Activated T-cell treated with anti-CD3 and anti-CD28 coated beads, Interleukin-2, amount 50 U/mL, for 72 hours (primary cell): ENCODE measurements at regions not wholly inside any gene's neighbourhood (a gene's known extent, or its start where the extent isn't known, plus 50 kb on each side); places are given as distances from the start of the nearest gene placed in this dataset.

Experiments
- ATAC-seq, 2 donors: fragments of 150-1000 bp; cut with Tn5 transposase; replicated peaks in 1 of 2; 2 replicates each; pipeline ENCODE4 v1.10.0; 2021; ENCODE audit warnings: moderate library complexity in 2 of 2, mild to moderate bottlenecking in 1 of 2
- DNase-seq, 2 donors: peaks; one replicate each; pipeline ENCODE4 v3.0.0; 2021 to 2022; ENCODE audit warnings: mixed read lengths in 1 of 2
- H3K27ac Mint-ChIP-seq: one replicate; pipeline ENCODE4 v1.8.0; 2022; ENCODE audit warnings: mild to moderate bottlenecking, moderate library complexity, mixed read lengths
- H3K27me3 Mint-ChIP-seq: one replicate; pipeline ENCODE4 v1.8.0; 2022; ENCODE audit warnings: low read depth, mixed read lengths
- H3K36me3 Mint-ChIP-seq, 2 donors: one replicate each; pipeline ENCODE4 v1.8.0; 2022; ENCODE audit warnings: mixed read lengths in 2 of 2, mild to moderate bottlenecking in 1 of 2; ENCODE audit not compliant: insufficient read depth in 2 of 2
- H3K4me1 Mint-ChIP-seq: one replicate; pipeline ENCODE4 v1.8.0; 2022; ENCODE audit warnings: low read depth, mixed read lengths
- H3K4me3 Mint-ChIP-seq, 2 donors: one replicate each; pipeline ENCODE4 v1.8.0; 2022; ENCODE audit warnings: mild to moderate bottlenecking in 2 of 2, mixed read lengths in 2 of 2, moderate library complexity in 2 of 2
- H3K9me3 Mint-ChIP-seq, 2 donors: one replicate each; pipeline ENCODE4 v1.8.0; 2022; ENCODE audit warnings: mixed read lengths in 2 of 2

GRCh38 chr9:80070071-80070742, 498.4 kb downstream of the TLE4 start:
- ATAC-seq (no peak), DNase-seq (no peak)
- Mint-ChIP-seq H3K4me3 (no peak overlapping the region), H3K4me1 (no peaks in the 10 kb centered on the region), H3K27ac (no peak overlapping the region), H3K36me3 (no peaks in the 10 kb centered on the region), H3K27me3 (peaks cover 8% of the 10 kb centered on the region), H3K9me3 (peaks cover 0 to 4% of the 10 kb centered on the region in 2 donors)

DNA sequence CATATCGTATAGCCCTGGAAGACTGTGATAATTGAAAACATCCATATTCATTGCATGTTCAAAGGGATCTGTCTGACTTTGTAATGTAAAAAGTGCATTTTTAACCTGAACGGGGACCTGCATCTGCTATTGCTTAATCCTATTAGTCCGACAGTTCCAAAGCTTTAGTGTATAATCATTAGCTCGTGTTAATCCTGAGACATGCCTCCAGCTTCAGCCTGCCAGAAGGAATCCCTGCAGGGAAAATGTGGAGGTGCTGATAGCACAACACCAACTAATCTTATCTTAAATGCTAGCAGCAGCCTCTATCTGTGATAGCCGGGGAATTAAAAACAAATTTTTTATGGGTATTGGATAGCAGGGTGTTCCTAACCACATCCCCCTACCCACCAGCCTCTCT, 495.2 kb downstream of the TLE4 start:
- no peaks in the 10 kb centered on the region for H3K36me3 Mint-ChIP-seq
- no peak overlapping the region for H3K27ac Mint-ChIP-seq
- peaks cover 0 to 4% of the 10 kb centered on the region in 2 donors for H3K9me3 Mint-ChIP-seq
- DNase-seq (no peak), ATAC-seq (no peak)
- peaks cover 8% of the 10 kb centered on the region for H3K27me3 Mint-ChIP-seq
- no peak overlapping the region for H3K4me3 Mint-ChIP-seq
- no peaks in the 10 kb centered on the region for H3K4me1 Mint-ChIP-seq

DNA sequence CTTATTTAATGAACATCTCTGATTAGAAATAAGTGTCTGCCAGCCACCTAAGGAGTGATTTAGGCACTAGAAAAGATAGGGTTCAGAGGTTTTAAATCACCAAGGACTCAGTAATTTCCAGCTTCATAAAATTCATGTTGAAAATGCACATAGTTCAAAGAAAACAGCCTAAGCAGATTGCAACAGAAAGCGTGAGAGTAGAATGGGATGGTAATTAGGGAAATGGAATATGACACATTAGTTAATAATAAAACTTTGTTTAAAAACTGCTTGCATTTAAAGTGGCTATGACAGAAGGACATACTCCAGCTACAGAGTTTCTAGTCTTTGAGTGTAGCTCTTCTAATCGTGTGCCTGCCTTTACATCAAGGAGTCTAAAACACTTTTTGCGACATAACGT, 490.8 kb downstream of the TLE4 start:
- ATAC-seq: no peak
- no peaks in the 10 kb centered on the region for H3K36me3 Mint-ChIP-seq

DNA sequence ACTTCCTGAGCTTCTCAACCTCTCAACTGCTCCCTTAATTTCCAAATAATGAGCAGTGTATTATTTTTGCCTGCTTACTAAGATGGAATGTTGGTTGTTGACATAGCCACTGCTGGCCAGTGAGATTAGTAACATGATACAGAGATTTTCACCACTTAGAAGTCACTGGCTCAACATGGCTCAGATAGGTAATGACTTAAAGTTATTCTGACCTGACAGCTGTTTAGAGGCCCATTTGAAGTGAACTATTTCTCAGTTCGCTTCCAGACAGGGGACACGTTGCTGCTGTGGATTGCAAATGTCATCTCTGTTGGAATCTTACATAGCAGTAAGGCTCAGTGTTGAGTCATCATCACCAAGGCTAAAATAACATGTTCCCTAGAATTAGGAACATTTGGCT, 490.2 kb downstream of the TLE4 start:
- Mint-ChIP-seq H3K36me3 (no peaks in the 10 kb centered on the region), H3K27me3 (no peaks in the 10 kb centered on the region), H3K27ac (no peak overlapping the region), H3K9me3 (peaks cover 0 to 5% of the 10 kb centered on the region in 2 donors), H3K4me3 (no peak overlapping the region), H3K4me1 (no peaks in the 10 kb centered on the region)
- DNase-seq (no peak), ATAC-seq (no peak)

More for the DNA sequence above, 490.8 kb downstream of the TLE4 start:
- no peaks in the 10 kb centered on the region for H3K27me3 Mint-ChIP-seq
- no peak for DNase-seq
- H3K27ac Mint-ChIP-seq: no peak overlapping the region
- peaks cover 0 to 3% of the 10 kb centered on the region in 2 donors for H3K9me3 Mint-ChIP-seq
- H3K4me1 Mint-ChIP-seq: no peaks in the 10 kb centered on the region
- no peak overlapping the region for H3K4me3 Mint-ChIP-seq

DNA sequence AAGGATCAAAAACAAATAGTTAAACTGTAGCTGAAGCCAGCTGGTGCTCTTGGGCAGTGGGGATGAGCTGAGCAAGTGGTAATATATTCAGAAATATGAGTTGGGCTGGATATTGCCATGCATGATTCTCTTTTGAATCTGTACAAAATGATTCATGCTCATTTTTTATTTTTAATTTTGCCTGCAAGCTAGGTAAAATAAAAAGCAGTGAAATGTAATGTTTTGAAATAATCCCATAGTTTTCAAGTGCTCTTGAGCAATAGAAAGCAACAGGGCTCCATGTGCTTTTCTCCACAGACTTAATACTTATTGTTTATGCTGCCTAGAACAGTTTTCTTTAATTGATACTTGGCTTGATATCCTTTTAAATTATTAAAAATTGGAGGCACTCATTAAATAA, 489.3 kb downstream of the TLE4 start:
- Mint-ChIP-seq H3K27ac (no peak overlapping the region), H3K9me3 (peaks cover 0 to 5% of the 10 kb centered on the region in 2 donors), H3K36me3 (no peaks in the 10 kb centered on the region), H3K27me3 (no peaks in the 10 kb centered on the region), H3K4me3 (no peak overlapping the region), H3K4me1 (no peaks in the 10 kb centered on the region)
- ATAC-seq: no peak
- no peak for DNase-seq

DNA sequence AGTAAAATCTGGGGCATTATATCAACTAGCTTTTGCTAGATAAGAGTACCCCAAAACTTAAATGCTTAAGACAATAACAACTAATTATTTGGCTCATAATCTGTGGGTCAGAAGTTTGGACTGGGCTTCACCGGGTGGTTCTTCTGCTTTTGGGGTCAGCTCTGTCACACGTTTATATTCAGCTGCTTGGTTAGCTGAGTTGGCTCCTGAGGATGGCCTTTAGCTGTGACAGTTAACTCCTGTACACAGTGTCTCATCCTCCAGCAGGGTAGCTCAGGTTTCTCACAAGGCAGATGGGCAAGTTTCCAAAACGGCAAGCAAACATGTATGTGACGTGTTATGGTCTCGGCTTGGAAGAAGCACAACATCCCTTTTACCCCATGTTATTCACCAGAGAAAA, 488.2 kb downstream of the TLE4 start:
- ATAC-seq (no peak), DNase-seq (no peak)
- H3K4me3 Mint-ChIP-seq: no peak overlapping the region
- H3K4me1 Mint-ChIP-seq: no peaks in the 10 kb centered on the region
- no peak overlapping the region for H3K27ac Mint-ChIP-seq
- H3K36me3 Mint-ChIP-seq: no peaks in the 10 kb centered on the region
- peaks cover 0 to 5% of the 10 kb centered on the region in 2 donors for H3K9me3 Mint-ChIP-seq
- no peaks in the 10 kb centered on the region for H3K27me3 Mint-ChIP-seq

DNA sequence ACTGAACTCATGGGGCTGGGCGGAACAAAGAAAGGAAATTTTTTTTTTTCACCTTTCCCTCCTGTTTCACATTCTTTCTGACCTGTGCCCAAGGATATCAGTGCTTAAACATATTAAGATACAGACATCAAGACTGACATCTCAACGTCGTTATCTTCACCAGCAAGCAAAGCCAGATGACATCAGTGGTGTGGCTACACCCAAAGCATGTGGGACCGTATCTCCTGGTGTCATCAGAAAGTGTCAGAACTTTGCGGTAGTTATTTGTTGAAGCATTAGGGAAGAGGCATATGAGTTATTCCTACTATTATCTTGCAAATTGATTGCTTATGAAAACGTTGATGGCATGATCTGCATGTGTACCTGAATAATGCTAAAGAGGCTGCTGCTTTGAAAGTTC, 487.4 kb downstream of the TLE4 start:
- Mint-ChIP-seq H3K27me3 (no peaks in the 10 kb centered on the region), H3K27ac (no peak overlapping the region), H3K9me3 (peaks cover 0 to 5% of the 10 kb centered on the region in 2 donors), H3K36me3 (no peaks in the 10 kb centered on the region), H3K4me1 (no peaks in the 10 kb centered on the region), H3K4me3 (no peak overlapping the region)
- DNase-seq: no peak
- no peak for ATAC-seq

DNA sequence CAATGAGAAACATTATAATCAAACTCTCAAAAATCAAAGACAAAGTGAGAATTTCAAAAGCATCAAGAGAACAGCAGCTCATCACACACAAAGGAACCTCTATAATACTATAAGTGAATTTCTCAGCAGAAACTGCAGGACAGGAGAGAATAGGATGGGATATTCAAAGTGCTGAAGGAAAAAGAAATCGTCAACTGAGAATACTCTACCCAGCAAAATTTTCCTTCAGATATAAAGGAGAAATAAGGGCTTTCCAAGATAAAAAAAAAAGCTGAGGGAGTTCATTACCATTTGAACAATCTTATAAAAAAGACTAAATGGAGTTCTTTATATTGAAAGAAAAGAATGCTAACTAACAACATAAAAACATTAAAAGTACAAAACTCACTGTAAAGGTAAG, 481.1 kb downstream of the TLE4 start:
- Mint-ChIP-seq H3K36me3 (peaks cover 6 to 11% of the 10 kb centered on the region in 2 donors), H3K4me1 (no peaks in the 10 kb centered on the region), H3K27me3 (no peaks in the 10 kb centered on the region), H3K27ac (no peak overlapping the region), H3K9me3 (peaks cover 7 to 10% of the 10 kb centered on the region in 2 donors), H3K4me3 (no peak overlapping the region)
- no peak for ATAC-seq
- DNase-seq: no peak

GRCh38 chr9:80049096-80049782, 477.5 kb downstream of the TLE4 start:
- no peak overlapping the region for H3K27ac Mint-ChIP-seq
- ATAC-seq: no peak
- H3K9me3 Mint-ChIP-seq: peaks cover 7 to 8% of the 10 kb centered on the region in 2 donors

GRCh38 chr9:80046481-80046880, 474.7 kb downstream of the TLE4 start:
- Mint-ChIP-seq H3K27me3 (no peaks in the 10 kb centered on the region), H3K4me1 (no peaks in the 10 kb centered on the region), H3K36me3 (no peaks in the 10 kb centered on the region), H3K27ac (no peak overlapping the region), H3K4me3 (no peak overlapping the region), H3K9me3 (no peaks in the 10 kb centered on the region)
- DNase-seq: no peak
- ATAC-seq: no peak

More at GRCh38 chr9:80049096-80049782, 477.5 kb downstream of the TLE4 start:
- H3K4me3 Mint-ChIP-seq: no peak overlapping the region
- no peak for DNase-seq
- no peaks in the 10 kb centered on the region for H3K27me3 Mint-ChIP-seq
- H3K36me3 Mint-ChIP-seq: peaks cover 6 to 11% of the 10 kb centered on the region in 2 donors
- H3K4me1 Mint-ChIP-seq: no peaks in the 10 kb centered on the region

DNA sequence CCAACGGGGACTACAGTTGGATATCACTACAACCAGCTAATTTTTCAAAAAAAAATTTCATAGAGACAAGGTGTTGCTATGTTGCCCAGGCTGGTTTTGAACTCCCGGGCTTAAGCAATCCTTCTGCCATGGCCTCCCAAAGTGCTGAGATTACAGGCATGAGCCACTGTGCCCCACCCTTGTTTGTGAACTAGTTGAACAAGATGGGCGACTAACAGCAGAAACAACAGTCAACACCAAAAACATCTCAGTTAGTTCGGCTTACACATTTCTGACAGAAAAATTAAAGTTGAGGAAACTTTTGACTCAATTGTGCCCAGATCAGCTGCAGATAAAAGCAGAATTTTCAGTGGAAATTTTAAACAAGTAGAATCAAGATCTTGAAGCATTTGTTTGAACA, 470.1 kb downstream of the TLE4 start:
- Mint-ChIP-seq H3K4me3 (no peak overlapping the region), H3K36me3 (no peaks in the 10 kb centered on the region), H3K27me3 (no peaks in the 10 kb centered on the region), H3K9me3 (no peaks in the 10 kb centered on the region), H3K27ac (no peak overlapping the region), H3K4me1 (no peaks in the 10 kb centered on the region)
- DNase-seq (no peak), ATAC-seq (no peak)

- Mint-ChIP-seq H3K4me1 (no peaks in the 10 kb centered on the region), H3K27me3 (no peaks in the 10 kb centered on the region), H3K27ac (no peak overlapping the region), H3K36me3 (no peaks in the 10 kb centered on the region), H3K9me3 (no peaks in the 10 kb centered on the region), H3K4me3 (no peak overlapping the region)
- ATAC-seq: no peak
- no peak for DNase-seq
These were observed 468.7 kb downstream of the TLE4 start for GRCh38 chr9:80040457-80040856.

DNA sequence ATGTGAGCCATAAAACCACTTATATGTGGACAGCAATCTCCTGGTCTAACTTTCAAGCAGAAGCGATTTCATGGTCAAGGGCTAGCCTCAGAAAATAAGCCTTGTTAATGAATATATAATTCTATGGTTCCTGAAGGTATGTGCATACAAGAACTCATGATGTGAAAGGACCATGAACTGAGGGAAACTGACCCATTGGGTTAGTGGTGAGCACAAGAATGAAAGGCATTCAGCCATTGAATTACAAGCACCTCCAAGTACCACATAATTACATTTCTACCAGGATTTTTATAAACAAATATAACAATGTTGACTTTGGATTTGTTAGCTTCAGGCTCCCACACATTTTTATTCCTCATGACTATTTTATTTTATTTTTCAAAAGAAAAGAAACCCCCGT, 459.0 kb downstream of the TLE4 start:
- no peak for ATAC-seq

GRCh38 chr9:80028501-80028900, 456.7 kb downstream of the TLE4 start:
- Mint-ChIP-seq H3K4me1 (no peaks in the 10 kb centered on the region), H3K4me3 (no peak overlapping the region), H3K27me3 (no peaks in the 10 kb centered on the region), H3K27ac (no peak overlapping the region), H3K9me3 (peaks cover 0 to 2% of the 10 kb centered on the region in 2 donors), H3K36me3 (peaks cover 0 to 2% of the 10 kb centered on the region in 2 donors)
- ATAC-seq (no peak), DNase-seq (no peak)

More for the DNA sequence above, 459.0 kb downstream of the TLE4 start:
- Mint-ChIP-seq H3K27ac (no peak overlapping the region), H3K36me3 (peaks cover 0 to 2% of the 10 kb centered on the region in 2 donors), H3K4me1 (no peaks in the 10 kb centered on the region), H3K27me3 (no peaks in the 10 kb centered on the region), H3K4me3 (no peak overlapping the region), H3K9me3 (peaks cover 0 to 3% of the 10 kb centered on the region in 2 donors)
- no peak for DNase-seq
